ENCODE measurements at regions not wholly inside any gene's neighbourhood (a gene's known extent, or its start where the extent isn't known, plus 50 kb on each side); places are given as distances from the start of the nearest gene placed in this dataset.
"Not testable (repeated sequence)": the region's sequence is repeated elsewhere in the genome, so short reads cannot be mapped to it uniquely, and the experiment has no call there.

GRCh38 chr15:85264614-85265190 is 115.7 kb upstream of the AKAP13 start:
- not testable (repeated sequence) for DNase-seq (ENCODE audit: low spot score)

DNA sequence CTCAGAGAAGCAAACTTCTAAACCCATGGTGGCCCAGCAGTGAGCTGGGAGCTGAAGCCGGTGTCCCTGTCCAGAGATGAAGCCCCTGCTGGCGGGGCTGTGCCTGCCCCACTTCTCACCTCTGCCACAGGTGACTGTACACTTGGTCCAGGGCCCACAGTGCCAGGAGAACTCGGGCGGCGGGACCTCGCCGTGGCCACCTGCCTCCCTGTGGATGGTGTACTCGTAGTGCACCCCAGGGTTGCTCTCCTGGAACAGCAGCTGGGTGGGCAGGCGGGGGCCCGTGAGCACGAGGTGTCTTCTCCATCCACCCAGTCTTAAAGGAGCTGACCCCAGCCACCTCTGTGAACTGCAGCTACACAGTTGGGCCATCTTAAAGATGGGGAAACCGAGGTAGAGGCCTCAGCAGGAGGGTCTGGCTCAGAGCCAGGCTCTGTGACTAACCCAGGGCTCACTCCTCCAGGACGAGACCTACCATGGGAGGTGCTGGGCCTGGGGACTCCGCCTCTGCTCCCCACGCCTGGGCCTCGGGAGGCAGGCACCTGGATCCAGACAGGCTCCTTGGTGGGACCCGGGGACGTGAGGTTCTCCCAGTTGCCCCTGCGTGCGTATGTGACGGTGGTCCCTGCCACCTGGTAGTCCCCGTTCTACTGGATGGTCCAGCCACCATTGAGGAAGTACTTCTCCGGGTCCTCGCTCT is 113.1 kb upstream of the AKAP13 start:
- DNase-seq (ENCODE audit: low spot score): not testable (repeated sequence)

DNA sequence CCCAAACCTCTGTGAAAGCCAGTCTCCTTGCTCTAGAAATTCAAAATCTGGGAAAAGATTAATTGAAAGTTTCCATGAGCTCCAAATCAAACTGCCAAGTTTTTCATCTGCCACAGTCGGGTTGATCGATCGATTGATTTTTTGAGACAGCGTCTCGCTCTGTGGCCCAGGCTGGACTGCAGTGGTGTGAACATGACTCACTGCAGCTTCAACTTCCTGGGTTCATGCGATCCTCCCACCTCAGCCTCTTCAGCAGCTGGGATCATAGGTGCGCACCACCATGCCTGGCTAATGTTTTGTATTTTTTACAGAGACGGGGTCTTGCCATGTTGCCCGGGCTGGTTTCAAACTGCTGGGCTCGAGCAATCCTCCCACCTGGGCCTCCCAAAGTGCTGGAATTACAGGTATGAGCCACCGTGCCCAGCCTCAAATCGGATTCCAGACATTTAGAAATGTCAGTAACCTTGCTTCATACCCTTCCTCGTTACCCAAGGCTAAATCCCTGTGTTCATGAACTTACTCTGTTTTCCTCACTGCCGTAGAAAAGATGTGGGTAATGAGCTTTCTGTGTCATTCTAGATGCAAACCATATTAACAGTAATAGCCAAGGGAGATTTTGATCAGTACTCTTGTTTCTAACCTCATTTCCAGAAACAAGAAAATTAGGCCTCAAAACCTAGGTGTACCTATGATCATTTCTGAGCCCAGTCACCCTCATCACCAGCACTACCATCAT is 105.9 kb upstream of the AKAP13 start:
- DNase-seq (ENCODE audit: low spot score): no peak

DNA sequence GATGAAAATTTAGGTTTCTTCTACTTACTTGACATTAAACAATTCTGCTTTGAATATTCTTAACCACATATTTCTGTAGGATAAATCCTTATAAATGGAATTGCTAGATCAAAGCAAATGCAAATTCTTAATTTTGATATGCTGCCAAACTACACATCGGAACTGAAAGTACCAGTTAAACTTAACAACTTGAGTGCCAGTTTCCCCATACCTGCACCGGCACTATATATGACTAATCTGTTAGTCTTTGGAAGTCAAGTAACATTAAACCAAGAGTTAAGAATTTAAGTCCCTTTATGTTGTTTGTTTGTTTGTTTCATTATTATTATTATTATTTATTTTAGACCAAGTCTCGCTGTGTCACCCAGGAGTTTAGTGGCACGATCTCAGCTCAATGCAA is 103.9 kb upstream of the AKAP13 start:
- no peak for DNase-seq (ENCODE audit: low spot score)

GRCh38 chr15:85276921-85277320 is 103.5 kb upstream of the AKAP13 start:
- no peak for DNase-seq (ENCODE audit: low spot score)

DNA sequence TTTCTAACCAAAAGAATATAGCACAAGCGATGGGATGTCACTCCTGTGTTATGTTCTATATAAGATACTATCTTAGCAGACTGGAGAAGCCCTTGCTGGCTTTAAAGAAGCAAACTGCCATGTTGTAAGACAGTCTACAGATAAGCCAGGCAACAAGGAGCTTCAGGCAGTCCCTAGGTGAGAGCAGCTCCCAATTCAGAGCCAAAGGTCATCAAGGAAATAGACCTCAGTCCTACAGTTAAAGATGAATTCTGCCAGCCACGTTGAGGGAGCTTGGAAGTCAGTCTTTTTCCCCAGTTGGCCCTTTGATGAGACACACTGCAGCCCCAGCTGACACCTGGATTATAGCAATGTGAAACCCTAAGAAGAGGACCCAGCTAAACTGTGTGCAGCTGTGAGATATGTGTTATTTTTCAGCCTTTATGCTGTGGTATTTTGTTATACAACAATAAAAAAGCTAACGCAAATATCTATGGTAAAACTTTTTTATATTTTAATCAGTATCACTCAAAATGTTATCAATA is 102.5 kb upstream of the AKAP13 start:
- no peak for DNase-seq (ENCODE audit: low spot score)

DNA sequence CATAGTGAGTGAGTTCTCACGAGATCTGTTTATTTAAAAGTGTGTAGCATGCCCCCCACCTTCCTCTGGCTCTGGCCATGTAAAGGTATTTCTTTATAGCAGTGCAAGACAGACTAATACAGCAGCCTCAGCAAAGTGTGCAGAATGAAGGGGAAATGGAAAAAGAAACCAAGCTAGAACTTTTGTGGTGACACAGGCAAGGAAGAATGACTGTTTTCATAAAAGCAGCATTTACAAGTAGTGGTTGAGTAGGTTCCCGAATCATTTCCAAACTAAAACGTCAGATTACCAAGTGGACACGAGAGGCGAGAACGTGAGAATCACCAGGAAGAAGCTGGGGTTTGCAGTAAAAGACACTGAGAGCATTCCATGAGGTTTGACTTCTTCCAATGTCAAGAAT is 100.2 kb upstream of the AKAP13 start:
- no peak for DNase-seq (ENCODE audit: low spot score)

DNA sequence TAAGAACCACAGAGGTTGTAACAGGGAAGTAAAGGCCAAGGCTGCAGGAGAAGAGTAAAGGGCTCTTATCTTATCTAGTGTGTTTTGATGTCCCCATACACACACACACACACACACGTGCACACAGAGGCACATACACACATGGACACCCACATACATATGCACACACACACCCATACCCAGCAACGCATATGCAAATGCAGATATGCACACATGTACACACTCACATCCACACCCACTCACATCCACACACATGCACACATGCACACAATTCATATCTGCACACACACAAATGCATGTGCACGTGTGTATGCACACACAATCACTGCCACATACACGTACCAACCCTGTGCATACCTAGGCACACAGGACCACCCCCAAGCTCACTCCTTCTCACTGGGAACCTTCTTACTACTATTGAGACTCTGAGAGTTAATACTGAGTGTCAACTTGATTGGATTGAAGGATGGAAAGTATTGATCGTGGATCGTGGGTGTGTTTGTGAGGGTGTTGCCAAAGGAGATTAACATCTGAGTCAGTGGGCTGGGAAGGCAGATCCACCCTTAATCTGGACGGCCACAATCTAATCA is 99.0 kb upstream of the AKAP13 start:
- no peak for DNase-seq (ENCODE audit: low spot score)

DNA sequence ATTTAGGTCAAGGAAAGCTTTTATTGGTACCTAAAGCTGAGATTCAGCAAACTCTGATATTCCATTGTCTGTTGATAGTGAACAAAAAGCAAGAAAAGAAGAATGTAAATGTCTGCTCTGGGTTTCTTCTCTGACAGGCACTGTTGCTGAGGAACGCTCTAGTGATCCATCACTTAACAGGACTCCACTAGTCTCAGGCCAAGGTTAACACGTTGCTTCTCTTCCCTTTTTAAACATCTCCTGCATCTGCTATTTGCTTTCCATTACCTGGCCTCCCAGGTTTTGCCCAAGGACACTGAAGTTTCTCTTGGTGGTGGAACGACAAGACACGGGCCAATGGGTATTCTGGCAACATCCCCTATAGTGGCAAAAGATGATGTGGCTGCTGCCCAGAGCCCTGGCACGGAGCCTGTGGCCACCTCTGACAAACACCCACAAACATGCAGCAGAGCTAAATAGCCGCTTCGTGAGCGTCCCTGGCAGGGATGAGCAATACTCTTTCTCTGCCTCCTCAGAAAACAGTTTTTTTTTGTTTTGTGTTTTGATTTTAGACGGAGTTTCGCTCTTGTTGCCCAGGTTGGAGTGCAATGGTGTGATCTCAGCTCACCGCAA is 97.8 kb upstream of the AKAP13 start:
- DNase-seq (ENCODE audit: low spot score): no peak

- DNase-seq (ENCODE audit: low spot score): not testable (repeated sequence)
Measured at GRCh38 chr15:85283815-85284214, 96.6 kb upstream of the AKAP13 start.

GRCh38 chr15:85284497-85284896 is 95.9 kb upstream of the AKAP13 start:
- DNase-seq (ENCODE audit: low spot score): no peak

DNA sequence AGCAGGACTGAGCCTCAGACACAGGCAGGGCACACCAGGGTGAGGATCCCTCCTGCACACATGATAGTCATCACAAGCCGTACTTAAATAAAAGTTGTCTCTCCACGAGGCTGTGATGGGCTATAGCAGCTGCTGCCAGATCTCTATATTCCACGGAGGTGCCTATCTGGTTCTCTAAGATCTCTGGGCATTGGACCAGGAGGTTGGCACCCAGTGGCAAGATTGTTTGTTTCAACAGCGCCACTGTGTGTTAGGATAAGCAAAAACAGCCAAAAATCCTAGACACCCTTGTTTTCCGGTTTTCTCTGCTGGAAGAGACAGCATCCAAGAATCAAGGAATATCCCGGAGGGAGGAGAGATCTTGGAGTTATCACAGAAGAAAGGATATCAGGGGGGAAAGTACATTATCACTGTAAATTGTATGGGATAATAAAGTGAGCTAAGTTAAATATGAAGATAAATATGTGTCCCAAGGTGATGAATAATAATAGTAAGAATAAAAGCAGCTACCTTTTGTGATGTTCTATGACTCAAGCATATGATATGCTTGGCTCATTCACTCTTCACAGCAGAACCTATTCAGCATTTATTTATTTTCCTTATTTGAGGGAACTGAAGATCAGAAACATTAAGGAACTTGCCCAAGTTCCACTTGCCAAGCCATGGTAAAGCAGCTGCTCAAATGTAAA is 90.6 kb upstream of the AKAP13 start:
- DNase-seq (ENCODE audit: low spot score): peak; percentile 78

GRCh38 chr15:85292583-85292982 is 87.8 kb upstream of the AKAP13 start:
- not testable (repeated sequence) for DNase-seq (ENCODE audit: low spot score)

DNA sequence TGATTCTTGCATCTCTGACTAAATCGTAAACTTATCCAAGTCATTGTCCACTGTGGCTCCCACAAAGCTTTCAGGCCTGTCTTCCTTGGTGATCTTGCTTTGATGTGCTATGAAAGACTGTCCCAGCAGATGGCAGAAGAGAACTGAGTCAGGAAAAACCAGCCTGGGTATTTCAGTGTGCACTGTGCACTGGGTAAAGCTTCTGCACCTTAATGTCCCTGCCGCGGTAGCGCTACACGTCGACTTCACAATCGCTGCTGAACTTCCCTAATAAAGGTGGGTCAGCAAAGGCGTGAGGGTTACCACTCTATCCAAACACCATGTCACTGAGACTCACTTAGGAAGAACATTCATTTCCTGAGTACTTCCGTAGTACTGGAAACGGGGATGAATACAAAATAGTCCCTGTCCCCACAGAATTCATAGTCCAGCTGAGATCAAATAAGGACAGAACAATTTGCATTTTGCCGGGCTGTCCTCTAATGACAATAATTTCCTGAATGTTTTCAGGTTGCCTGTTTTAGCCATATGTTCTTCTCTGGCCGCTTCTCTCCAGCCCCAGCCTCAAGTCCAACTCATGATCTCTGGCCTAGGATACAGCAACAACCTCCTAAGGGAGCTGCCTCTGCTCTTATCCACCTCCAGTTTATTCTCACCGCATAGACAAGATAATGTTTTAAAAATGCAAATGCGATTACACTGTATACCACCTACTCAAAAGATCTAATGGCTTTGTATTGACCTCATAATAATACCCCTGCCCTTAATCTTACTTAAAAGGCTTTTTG is 83.6 kb upstream of the AKAP13 start:
- peak; percentile 88 for DNase-seq (ENCODE audit: low spot score)

DNA sequence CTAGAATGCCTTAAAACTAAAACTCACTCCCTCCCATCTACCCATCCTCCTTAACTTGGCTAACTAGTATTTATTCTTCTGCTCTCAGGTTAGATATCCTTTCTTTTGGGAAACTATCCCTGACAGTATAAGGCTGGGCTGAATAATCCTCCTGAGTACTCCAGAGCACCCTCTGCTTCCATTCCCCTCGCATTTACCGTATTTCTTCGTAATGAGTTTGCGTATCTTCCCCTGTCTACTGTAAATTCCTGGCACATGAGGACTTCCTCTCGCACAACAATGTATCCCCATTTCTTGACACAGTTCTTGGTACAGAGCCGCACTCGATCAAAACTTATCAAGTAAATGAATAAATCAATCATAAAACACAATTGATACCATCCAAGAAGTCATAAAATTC is 82.9 kb upstream of the AKAP13 start:
- DNase-seq (ENCODE audit: low spot score): no peak

GRCh38 chr15:85298366-85298765 is 82.0 kb upstream of the AKAP13 start:
- no peak for DNase-seq (ENCODE audit: low spot score)

- no peak for DNase-seq (ENCODE audit: low spot score)
Measured at GRCh38 chr15:85298941-85299340, 81.5 kb upstream of the AKAP13 start.

DNA sequence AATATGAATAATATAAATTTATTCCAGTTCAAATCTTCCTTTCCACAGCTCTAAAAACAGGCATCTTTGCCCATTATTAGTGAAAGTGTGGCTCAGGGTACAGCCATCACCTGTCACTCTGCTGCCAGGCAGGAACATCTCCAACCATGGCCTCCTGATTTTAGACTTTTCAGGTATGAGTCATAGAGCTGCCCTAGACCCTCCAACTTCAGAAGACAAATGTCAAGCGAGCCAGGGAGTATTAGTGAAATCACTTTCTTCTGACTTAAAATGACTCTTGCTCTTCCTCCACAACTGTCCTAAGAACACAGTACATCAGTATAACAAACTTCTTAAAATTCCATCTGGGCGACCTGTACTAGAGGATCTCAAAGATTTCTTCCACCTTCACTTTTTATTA is 78.1 kb upstream of the AKAP13 start:
- DNase-seq (ENCODE audit: low spot score): no peak

- no peak for DNase-seq (ENCODE audit: low spot score)
Measured at GRCh38 chr15:85305050-85305449, 75.4 kb upstream of the AKAP13 start.

DNA sequence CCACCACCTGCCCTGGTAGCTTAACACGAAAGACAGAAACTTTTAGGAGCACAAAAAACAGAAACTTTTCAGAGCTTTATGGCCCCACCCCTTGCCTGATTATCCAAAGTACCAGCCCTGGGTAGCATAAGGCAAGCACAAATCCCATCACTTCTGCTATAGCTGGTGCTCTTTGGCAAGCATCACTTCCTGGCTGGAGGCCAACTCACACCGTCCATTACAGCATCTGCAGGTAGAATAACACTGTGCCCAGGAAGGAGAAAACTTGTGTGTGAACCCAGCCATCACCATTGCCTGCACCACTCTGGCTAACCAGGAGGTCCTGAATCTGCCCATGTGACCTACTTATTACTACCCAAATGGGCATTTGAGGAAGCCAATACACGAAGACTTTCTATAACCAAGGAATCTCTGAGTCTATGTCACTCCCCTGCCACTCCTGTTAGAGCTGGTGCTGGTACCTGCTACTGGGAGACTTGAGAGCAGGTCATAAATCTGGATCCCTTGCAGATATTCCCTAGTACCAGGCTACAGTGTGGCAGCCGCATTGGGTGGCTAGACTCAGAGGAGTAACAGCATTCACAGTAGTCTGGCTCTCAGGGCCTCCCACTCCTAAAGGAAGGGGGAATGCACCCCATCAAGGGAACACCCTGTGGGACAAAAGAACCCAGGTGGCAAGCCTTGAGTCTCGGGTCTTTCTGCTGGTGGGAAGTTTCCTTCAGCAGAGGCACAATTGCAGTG is 73.3 kb upstream of the AKAP13 start:
- no peak for DNase-seq (ENCODE audit: low spot score)

All from pons (tissue), 1 donor.